Femur (tissue), 1 donor: ENCODE measurements at regions not wholly inside any gene's neighbourhood (a gene's known extent, or its start where the extent isn't known, plus 50 kb on each side); places are given as distances from the start of the nearest gene placed in this dataset.
"Not testable (repeated sequence)": the region's sequence is repeated elsewhere in the genome, so short reads cannot be mapped to it uniquely, and the experiment has no call there.

ENCODE experiments used
- DNase-seq: peaks from one replicate; pipeline ENCODE4 v3.0.0-alpha.2; 2017

DNA sequence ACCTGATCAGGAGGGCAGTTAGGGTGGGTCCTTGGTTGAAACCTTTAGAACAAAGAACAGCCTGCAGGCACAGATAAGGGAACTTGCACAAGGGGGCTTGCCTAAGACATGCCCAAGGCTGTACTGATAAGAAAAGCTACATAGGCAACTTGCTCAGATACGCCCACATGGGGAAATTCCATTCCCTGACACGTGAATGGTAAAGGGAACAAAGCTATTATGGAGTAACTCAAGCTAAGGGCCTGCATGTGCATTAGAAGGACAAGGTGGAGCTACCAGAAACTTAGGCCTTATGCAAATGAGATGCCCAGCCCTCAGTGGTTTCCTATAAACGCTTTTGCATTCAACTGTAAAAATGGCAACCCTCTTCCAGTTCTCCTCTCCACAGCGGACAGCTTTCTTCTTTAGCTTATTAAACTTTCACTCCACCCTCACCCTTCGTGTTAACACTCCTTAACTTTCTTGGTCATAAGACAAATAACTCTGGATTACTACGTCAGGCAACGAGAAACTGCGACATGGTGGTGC is 1192.1 kb upstream of the CELF2 start:
- DNase-seq: no peak

DNA sequence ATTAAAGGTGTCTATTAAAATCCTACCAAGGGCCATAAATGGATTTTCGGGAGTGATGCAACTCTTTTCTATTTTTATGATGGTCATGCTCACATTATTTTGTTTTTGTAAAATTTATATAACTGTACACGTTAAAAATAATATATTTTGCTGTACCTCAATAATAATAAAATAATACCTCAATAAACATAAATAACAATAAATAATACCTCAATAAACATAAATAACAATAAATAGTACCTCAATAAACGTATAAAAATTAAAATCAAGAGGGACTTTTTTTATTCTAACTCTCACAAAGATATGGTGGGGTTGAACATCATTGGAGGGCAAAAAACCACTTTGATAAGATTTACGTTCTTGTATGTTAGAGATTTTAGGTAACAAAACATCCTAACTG is 1189.6 kb upstream of the CELF2 start:
- no peak for DNase-seq

DNA sequence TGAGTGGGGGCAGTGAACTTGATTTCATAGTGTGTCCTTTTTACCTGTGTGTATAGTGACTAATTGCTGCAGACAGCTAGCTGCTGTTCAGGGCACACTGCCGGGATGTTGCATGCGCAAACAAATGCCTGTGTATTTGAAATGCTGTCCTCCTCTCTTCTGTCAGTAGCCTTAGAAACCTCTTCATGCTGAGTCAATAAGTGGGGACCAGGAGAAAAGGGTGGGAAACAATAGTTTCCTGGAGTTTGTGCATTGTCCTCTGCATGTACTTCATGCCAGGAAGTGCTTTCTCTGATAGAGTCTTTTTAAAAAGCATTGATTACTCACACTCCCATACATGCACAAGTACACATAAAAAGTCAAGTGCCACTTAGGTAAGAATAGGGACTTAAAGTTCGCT is 1183.7 kb upstream of the CELF2 start:
- DNase-seq: no peak

DNA sequence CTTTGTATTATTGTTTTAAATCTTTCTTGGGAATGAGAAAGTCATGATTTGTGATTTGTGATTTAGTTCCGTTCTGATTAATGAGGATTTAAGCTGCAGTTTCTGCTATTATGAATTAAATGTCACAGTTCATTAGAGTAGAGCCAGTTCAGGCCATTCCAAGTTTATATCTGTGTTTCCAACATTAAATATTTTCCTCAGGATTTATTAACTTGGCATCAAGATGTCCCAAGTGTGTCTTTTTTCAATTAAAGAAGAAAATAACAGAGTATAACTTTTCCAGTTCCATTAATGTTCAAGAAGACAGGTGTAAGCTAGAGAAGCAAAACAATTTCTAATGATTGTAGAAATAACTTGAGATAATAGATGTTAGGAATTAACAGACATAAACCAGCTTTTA is 1183.2 kb upstream of the CELF2 start:
- DNase-seq: no peak

DNA sequence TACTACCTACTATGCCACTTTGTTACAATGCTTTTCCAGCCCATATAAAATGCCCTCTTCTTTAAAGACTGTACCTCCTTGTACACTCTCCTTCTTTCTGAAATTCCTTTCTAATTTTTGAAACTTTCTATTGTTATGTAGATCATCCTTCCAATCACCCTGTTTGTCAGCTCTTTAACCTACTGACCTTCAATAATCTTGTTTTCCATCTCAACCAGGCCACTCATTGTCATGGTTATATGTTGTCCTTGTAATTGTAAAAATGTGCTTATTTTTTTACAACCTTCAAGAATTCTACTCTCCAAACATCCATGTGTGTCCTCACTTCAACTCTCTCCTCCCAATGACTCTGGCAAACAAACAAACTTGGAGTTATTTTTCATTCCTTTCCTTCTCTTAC is 1172.6 kb upstream of the CELF2 start:
- DNase-seq: no peak

DNA sequence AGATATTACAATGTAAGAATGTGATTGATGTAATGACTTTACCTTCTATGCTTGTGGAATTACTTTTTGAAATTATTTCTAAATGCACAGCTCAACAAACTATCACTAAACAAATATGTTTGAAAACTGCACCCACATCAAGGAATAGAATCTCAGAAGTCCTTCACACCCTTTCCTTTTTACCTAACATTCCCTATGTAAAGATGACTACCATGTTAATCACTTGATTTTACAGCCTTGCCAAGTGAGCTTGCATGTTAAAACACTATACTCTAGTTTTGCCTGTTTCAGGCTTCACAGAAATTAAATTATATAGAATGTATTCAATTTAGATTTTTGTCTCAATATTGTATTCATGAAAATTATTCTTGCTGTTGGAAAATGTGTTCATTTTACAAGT is 1169.4 kb upstream of the CELF2 start:
- no peak for DNase-seq

DNA sequence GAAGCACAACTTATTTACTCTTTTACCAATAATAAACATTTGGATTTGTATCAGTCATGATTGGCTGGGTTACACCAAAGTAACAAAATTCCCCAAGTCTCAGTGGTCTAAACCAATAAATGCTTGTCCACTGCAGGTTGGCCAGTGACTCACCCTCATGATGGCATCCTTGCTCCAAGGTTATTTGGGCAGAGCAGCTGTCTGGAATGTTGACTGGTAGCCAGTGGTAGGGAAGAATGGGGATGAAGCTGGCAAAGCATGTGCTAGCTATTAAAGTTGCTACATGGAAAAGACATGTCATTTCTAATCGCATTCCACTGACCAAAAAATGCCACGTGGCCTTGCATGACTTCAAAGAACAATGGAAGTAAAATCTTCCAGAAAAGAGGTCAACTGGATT is 1168.7 kb upstream of the CELF2 start:
- no peak for DNase-seq

DNA sequence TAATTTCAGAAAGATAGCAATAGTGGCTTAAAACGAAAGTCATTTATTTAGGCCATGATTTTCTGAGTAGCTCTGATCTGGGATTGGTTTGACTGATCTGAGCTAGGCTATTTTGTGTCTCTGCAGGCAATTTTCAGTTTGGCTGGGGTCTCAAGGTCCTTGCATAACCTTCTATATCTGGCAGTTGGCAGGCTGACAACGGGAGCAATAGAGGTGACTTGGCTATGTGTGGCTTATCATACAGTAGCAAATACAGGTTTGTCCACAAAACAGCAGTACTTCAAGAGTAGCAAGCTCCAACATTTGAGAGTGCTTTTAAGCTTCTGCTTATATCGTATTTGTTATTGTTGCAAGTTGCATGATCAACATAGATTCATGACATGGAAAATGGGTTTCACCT is 1167.3 kb upstream of the CELF2 start:
- no peak for DNase-seq

DNA sequence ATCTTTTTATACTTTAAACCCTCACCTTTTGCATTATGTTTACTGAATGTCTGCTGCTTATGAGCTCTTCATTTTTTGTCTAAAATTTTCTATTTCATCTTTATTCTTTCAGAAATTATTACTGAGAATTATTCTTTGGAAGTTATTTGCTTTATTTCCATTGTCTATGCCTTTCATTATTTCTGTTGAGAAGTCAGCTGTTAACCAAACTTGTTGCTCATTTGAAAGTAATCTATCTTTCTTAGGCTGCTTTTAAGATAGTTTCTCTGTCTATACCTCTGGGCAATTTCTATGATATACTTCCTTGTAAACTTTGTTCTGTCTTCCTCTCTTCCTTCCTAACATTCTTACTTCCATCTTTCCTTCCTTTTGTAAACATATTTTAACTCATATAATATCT is 1165.9 kb upstream of the CELF2 start:
- no peak for DNase-seq

DNA sequence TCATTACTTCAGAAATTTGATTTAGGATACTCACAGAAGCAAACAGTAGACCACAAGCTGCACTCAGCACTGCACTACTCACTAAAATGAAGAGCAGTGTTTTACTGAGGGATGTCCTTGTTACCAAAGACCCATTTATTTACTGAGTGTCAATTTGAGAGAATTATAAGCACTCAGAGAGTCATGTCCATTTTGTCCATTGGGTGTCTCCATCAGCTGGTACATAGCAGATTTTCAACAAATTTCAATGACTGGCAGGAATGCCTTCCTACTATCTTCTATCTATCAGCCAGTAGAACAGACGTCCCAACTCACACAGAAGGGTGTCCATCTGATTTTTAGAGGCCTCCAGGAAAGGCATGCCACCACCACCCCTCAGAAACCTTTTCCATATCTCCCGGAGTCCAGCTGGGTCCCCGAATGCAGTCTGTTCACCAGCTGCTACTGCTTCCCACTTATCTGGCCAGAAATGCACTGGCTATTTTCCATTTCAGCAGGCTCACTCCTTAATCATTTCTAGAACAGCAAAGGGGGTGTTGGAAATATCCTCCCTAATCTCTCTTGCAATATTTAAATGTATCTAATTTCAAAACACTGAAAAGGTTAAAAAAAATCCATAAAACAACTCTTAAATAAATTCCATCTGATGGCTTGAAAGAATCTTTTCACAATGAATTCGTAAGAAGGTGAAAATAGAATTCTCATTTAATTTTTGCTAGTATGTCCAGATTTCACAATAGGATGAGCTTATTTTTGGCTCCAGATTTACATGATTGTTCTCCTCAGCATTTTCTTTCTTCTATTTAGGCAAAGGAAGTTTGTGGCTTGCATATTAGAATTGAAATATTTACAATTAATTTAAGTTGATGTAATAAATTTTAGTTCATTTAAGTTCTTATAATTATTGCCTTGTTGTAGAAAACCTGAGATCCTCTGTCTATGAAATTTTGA is 1164.0 kb upstream of the CELF2 start:
- DNase-seq: no peak

DNA sequence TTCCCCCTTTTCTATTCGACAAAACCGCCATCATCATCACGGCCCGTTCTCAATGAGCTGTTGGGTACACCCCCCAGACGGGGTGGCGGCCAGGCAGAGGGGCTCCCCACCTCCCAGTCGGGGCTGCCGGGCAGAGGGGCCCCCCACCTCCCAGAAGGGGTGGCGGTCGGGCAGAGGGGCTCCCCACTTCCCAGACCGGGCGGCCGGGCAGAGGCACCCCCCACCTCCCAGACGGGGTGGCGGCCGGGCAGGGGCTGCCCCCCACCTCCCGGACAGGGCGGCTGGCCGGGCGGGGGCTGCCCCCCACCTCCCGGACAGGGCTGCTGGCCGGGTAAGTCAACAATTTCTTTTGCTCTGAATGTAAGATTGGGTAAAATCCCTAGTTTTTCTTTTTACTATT is 1162.2 kb upstream of the CELF2 start:
- DNase-seq: not testable (repeated sequence)

DNA sequence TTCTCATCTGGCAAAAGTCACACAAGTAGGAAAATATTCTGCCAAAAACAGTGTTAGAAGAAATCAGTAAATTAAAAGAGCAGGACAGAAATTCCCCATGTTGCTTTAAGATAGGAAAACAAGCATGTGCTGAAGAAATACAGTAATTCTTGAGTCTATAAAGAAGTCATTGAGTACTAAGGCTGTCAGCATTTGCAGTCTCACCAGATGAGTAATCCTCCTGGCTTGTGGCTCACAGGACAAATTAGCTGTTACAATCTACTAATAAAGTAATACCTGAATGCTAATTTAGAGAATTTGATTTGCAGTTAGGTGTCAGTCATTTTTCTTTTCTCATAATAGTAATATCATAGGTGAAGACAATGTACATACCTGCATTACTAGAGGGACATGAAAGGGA is 1158.9 kb upstream of the CELF2 start:
- no peak for DNase-seq

DNA sequence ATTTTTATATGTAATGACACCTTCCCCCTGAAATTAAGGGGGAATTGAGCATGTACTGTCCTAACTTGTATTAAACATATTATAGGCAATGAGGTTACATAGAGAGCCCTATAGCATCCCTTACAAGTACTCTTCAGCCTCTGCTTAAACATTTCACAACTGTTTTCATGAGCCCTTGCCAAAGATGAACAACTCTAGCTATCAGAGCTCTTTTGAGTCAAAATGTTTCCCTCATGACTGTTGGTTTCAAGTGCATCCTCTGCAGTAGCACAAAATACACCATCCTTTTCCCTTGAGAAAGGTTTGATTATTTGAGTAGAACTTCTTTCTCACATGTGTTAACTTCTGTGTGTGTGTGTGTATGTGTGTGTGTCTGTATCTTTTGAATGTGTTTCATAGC is 1157.6 kb upstream of the CELF2 start:
- DNase-seq: no peak

DNA sequence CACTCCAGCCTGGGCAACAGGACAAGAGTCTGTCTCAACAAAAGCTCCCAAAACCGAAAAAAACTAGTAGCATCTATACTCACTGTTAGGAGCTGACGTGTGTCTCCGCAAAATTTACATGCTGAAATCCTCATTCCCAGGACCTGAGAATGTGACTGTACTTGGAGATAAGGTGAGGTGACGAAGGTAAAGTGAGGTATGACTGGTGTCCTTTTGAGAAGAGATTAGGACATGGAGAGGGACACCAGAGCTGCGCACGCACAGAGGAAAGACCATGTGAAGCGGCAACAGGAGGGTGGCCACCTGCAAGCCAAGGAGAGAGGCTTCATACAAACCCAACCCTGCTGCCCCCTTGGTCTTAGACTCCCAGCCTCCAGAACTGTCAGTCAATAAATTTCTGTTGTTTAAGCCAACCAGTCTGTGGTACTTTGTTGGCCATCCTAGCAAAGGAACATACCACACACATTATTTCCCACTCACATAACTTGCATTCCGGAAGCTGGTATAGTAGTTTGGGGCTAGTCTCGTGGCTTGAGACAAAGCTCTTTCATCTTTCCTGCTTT is 1154.0 kb upstream of the CELF2 start:
- DNase-seq: no peak

DNA sequence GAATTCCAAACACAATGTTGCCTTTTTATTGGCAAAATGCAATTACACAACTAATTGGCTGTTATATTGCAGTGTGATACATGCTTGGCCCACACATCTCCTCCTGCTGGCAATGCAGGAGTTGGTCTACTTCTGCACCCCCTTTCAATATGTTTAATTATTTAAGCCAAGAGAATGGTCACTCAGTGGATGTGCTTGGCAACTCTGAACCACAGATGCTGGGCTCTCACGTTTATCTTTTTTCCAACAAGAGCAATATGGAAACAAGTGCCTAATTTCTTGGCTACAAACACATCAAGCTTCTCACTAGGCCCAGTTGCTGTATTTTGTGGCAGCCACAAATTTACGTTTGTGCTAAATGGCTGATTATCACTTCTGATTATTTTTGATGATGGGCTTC is 1149.2 kb upstream of the CELF2 start:
- DNase-seq: no peak

DNA sequence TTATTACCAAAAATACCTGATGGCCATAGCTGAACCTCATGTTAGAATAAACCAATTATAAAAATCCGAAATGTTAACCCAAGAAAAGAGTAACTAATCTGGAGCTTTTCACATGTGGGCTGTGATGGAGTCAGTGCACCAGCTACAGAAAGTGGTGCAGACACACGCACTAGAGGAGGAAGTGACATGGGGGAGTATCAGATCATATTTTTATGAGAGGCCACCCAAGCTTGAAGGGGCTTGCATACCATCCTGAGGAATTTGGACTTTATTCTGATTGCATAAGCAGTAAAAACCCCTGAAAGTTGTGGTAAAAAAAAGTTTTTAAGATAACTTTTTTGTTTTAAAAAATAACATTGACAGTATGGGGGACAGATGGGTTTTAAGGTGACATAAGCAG is 1148.5 kb upstream of the CELF2 start:
- DNase-seq: no peak

DNA sequence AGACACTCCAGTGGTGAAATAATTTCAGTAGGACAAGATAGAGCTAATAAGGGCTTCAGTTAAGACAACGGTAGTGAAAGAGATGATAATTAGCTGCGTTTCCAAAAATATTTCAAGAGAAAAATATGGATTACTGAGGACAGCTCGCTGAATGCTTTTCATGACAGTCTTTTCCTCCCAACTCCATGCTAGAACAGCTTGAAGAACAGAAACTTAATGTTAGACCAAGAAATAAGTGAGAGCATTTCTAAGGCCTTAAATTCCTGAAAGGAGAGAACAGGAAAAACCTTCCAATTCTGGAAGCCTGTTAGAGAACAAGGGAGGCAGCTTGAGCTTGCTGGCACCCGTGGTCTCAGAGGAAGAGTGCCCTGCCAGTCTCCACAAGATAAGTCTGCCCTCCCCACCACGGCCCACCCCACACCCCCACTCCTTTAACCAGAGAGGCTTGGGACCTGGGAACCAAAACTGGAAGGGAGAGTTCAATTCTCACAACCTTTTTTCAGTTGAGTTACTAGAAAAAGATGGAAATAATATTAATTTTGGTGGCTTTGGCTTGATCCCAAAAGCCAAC is 1148.0 kb upstream of the CELF2 start:
- DNase-seq: no peak

DNA sequence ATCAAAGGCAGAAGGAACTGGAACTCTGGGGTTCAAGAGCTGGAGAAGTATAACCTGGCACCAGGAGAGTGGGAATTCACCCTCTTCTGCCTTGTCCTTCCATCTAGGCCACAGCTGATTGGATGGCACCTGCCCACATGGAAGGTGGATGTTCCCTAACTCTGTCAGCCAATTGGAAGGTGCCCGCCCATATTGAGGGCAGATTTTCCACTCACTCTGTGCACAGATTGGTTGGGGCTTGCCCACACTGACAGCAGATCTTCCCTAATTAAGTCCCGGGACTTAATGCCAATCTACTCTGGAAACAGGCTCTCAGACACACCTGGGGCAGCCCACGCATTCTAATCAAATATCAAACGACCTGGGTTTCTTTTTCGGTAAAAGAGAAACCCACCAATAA is 1142.3 kb upstream of the CELF2 start:
- DNase-seq: no peak

DNA sequence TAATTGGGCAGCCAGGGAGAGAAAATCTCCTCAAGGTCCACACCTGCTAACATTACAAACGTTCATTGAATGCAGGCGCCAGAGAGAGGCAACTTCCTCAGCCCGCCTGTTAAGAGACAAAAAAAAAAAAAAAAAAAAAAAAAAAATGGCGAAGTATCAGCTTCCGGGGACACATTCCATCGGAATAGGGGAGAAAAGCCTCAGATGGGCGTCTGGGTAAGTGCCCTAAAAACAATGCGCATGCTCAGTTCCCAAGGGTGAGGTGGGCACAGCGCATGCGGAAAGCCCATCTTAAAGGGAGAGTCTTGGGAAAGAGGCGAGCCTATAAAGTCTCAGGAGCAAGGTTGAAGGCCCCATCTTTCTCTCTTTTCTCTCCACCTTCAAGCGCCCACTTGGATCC is 1139.7 kb upstream of the CELF2 start:
- no peak for DNase-seq

DNA sequence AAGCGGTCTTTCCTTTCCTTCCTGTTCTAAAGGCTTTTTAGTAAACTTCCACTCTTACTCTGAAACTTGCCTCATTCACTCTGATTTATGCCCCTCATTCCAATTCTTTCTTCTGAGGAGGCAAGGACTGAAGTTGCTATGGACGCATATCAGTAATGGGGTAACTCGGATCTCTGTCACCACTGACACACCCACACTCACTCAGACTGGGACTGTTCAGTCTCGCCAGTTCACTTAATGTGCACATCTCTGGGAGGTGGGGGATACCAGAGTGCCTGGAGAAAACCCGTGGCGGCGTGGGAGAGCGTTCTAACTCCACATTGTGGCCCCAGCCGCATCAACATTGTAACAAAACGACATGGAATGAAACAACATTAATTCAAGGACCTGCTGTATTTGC is 1139.3 kb upstream of the CELF2 start:
- no peak for DNase-seq

DNA sequence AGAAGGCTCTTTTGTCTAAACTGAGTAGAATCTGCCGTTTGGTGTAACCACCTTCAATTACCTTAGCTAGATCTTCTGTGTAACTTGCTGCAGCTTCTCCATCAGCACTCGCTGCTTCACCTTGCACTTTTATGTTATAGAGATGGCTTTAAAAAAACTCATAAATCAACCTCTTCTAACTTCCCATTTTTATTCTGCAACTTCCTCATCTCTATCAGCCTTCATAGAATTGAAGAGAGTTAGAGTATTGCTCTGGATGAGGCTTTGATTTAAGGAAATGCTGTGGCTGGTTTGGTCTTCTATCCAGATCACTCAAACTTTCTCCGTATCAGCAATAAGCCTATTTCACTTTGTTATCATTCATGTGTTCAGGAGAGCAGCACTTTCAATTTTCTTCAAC is 1131.9 kb upstream of the CELF2 start:
- DNase-seq: no peak

DNA sequence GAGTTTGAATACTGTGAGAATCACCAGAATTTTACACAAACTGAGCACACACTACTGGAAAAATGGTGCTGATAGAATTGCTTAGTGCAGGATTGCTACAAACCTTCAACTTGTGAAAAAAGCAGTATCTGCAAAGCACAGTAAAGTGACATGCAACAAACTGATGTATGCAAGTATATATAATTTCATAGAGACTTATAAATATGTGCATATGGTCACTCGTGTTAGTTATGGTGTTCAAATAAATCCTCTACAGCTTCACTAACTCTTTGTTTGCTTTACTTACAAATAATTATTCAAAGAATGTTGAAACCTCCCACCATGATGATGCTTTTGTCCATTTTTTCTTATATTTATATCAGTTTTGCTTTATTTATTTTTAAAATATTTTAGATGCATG is 1130.9 kb upstream of the CELF2 start:
- no peak for DNase-seq

DNA sequence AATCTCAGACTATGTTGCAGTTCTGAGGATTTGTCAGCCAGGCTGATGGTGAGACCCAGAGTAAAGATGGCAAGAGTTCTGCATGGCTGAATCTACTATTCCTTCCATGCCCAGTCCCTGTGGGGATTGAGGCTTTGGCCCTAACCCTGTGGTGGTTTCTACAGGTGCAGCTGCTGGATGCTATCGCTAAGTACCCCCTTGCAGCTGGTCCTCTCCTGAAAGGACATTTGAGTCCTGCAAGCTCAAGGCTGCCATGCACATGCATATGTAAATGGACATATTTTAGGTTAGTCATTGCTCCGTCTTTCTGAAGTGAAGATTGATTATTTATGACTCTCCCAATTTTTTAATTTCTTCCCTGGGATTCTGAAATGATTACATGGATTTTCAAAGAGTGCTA is 1122.2 kb upstream of the CELF2 start:
- DNase-seq: no peak

DNA sequence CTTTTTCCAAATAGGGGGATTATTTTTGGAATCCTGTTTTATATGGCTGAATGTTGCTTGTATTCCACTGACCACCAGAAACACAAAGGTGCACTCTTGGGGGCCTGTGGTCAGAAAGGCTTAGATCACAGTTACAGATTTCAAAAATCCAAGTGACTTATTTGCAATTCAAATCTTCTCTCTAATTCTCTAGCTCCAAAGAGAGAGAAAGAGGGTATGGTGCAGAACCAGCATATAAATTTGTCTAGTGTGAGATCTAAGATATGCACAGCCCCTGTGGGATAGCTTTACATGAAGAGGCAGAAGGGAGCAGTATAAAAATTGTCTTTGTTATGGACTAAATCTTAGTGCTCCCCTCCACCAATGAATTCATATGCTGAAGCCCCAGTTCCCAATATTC is 1121.7 kb upstream of the CELF2 start:
- no peak for DNase-seq
